ENCODE measurements at regions not wholly inside any gene's neighbourhood (a gene's known extent, or its start where the extent isn't known, plus 50 kb on each side); places are given as distances from the start of the nearest gene placed in this dataset.

DNA sequence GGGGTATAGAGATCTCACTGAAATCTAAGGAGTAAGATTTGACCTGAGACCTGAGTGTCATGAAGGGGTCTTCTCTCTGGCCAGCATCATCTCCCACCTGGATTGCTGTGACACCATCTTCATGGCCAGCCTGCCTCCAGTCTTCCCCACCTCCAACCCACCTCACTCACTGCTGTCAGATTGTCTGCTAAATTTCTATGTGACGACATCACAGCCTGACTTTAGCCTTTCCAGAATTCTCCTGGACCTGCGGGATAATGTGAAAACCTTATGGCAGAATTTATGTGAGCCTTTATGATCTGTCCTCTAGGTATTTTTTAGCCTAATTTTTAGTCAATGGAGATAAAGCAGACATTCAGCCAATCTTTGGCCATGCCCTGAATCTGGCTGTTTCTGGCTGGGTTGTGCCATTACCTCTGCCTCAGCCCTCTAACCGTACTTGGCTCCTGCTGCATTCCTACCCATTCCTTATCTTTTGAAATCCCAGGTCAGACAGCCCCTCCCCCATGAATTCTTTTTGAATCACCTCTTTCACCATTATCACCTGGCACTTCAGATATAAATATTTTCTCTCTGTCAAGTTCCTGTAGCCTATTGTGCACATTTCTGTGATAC is 66.4 kb upstream of the MMADHC start:
- Histone ChIP-seq H3K4me1 (no peaks in the 10 kb centered on the region), H3K27ac (no peak overlapping the region), H3K9me3 (no peaks in the 10 kb centered on the region), H3K27me3 (no peaks in the 10 kb centered on the region), H3K4me3 (no peak overlapping the region), H3K36me3 (no peaks in the 10 kb centered on the region)
- TF ChIP-seq, protein P1, sequence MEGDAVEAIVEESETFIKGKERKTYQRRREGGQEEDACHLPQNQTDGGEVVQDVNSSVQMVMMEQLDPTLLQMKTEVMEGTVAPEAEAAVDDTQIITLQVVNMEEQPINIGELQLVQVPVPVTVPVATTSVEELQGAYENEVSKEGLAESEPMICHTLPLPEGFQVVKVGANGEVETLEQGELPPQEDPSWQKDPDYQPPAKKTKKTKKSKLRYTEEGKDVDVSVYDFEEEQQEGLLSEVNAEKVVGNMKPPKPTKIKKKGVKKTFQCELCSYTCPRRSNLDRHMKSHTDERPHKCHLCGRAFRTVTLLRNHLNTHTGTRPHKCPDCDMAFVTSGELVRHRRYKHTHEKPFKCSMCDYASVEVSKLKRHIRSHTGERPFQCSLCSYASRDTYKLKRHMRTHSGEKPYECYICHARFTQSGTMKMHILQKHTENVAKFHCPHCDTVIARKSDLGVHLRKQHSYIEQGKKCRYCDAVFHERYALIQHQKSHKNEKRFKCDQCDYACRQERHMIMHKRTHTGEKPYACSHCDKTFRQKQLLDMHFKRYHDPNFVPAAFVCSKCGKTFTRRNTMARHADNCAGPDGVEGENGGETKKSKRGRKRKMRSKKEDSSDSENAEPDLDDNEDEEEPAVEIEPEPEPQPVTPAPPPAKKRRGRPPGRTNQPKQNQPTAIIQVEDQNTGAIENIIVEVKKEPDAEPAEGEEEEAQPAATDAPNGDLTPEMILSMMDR (IDR thresholded peaks at IDR 0.05): no peak
- intact Hi-C loops (cut with DNase I): no loop called here
- DNase-seq (ENCODE audit: low spot score in 2 of 2): no peak

DNA sequence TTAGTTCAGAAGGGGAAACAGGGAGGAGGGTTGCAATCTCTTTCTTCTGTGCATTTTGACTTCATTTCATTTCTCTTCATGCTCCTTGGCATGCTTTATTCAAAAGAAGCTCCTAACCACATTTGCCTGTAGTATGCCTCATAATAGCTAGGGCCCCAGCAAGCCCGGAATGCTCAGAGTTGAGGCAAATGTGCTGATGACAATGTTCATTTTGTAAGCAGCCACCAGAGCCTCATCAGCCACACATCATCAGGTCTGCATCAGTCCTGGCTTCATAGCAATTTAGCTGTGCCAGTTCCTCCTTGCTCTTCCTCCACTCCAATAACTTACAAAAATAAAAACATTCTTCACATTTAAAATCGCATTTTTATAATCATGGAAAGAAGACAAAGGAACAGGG is 65.4 kb upstream of the MMADHC start:
- intact Hi-C loops (cut with DNase I): no loop called here
- Histone ChIP-seq H3K36me3 (no peaks in the 10 kb centered on the region), H3K9me3 (no peaks in the 10 kb centered on the region), H3K4me3 (no peak overlapping the region), H3K27ac (no peak overlapping the region), H3K27me3 (no peaks in the 10 kb centered on the region), H3K4me1 (no peaks in the 10 kb centered on the region)
- TF ChIP-seq, protein P1 (IDR thresholded peaks at IDR 0.05): no peak
- DNase-seq (ENCODE audit: low spot score in 2 of 2): no peak

DNA sequence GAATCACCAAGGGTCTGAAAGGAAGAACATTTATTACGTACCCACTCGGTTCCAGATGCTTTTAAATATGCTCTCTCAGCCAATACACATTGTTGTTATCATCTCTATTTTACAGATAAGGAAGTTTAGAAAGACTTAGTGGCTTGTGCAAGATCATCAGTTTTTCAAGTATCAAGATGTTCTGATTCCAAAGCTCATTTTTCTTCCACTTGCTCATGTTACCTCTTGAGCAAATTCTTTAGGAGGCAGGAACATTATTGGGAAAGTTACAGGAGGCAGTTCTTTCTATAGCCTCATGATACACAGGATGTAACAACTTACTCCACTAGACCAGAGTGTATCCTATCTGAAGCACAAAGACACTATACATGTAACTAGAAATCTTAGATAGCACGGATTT is 65.0 kb upstream of the MMADHC start:
- Histone ChIP-seq H3K4me1 (no peaks in the 10 kb centered on the region), H3K9me3 (no peaks in the 10 kb centered on the region), H3K36me3 (no peaks in the 10 kb centered on the region), H3K27me3 (no peaks in the 10 kb centered on the region), H3K4me3 (no peak overlapping the region), H3K27ac (no peak overlapping the region)
- intact Hi-C loops (cut with DNase I): no loop called here
- no peak for DNase-seq (ENCODE audit: low spot score in 2 of 2)
- TF ChIP-seq, protein P1 (IDR thresholded peaks at IDR 0.05): no peak

DNA sequence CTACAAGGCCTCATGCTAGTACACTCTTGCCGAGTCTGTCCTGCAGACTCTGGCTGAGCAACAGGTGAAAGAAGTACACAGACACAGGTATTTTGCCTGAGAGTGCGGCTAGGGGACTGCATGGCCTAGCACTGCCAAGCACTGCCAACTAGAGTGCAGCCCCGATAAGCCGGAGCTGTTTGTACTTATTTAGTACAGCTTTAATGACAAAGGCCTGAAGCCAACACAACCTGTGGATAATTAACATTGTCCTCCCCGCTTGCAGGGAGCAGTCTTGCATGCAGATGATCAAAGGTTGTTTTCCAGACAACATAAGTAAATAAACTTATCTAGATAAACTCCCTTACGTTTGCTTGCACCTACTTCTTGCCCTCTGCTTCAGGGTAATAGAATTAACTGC is 63.7 kb upstream of the MMADHC start:
- Histone ChIP-seq H3K9me3 (no peaks in the 10 kb centered on the region), H3K27ac (no peak overlapping the region), H3K27me3 (no peaks in the 10 kb centered on the region), H3K4me1 (no peaks in the 10 kb centered on the region), H3K36me3 (no peaks in the 10 kb centered on the region), H3K4me3 (no peak overlapping the region)
- intact Hi-C loops (cut with DNase I): no loop called here
- TF ChIP-seq, protein P1 (IDR thresholded peaks at IDR 0.05): no peak
- no peak for DNase-seq (ENCODE audit: low spot score in 2 of 2)

DNA sequence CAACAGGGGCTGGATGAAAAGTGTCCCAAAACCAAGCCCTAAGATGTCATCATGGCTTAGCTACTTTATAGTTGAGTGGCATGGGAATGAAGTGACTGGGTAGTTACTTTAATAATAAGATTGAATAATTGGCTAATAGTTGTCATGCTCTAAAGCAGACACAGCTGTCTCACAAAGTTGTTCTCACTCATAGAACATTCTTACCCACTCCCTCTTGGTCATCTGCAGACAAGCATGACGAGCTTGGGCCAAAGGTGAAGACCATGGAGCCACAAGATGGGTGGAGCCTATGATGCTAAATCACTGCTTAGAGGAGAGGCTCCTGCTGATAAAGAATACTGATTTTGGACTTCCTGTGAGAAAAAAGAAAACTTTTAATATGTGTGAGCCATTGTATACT is 62.4 kb upstream of the MMADHC start:
- no peak for DNase-seq (ENCODE audit: low spot score in 2 of 2)
- no peak overlapping the region for H3K4me3 ChIP-seq
- TF ChIP-seq, protein P1 (IDR thresholded peaks at IDR 0.05): no peak
- H3K27me3 ChIP-seq: no peaks in the 10 kb centered on the region
- no peak overlapping the region for H3K27ac ChIP-seq
- H3K4me1 ChIP-seq: no peaks in the 10 kb centered on the region
- intact Hi-C loops (cut with DNase I): no loop called here
- H3K36me3 ChIP-seq: no peaks in the 10 kb centered on the region
- no peaks in the 10 kb centered on the region for H3K9me3 ChIP-seq
